ENCODE measurements at regions not wholly inside any gene's neighbourhood (a gene's known extent, or its start where the extent isn't known, plus 50 kb on each side); places are given as distances from the start of the nearest gene placed in this dataset.

DNA sequence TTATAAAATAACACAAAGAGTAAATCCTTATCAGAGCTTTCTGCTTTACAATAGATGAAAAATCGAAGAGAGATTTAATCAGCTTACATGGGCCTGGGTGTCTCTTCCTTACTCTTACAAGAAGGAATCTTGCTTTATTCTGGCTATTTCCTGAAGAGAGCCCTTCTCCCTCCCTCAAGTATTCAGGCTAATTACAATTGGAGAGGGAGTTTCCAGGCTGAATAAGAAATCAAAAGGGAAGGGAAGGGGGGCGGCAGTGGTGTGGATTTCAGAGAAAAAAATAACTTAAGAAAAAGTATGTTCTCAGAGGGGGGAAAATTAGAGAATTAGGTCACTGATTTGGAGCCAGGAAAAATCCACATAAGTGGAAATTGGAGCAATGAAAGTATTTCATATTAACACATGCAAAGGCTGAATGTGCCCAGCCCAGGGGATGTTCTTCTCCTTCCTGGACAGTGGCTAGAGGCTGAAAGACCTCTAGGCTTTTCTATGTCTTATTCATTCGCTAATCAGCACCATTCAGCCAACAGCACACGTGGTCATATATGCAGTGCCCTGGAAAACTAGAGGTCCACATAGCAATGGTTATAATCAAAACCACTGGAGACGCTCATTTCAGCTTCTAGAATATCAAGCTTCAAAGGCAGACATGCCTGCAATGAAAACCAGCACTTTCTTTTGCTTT, 158.9 kb upstream of the BTG1 start:
- no peak overlapping the region for H3K4me3 ChIP-seq (ENCODE audit: low read length)
- TF ChIP-seq ZNF274 (IDR thresholded peaks at IDR 0.05; ENCODE audit: low read depth, low read length): no peak

DNA sequence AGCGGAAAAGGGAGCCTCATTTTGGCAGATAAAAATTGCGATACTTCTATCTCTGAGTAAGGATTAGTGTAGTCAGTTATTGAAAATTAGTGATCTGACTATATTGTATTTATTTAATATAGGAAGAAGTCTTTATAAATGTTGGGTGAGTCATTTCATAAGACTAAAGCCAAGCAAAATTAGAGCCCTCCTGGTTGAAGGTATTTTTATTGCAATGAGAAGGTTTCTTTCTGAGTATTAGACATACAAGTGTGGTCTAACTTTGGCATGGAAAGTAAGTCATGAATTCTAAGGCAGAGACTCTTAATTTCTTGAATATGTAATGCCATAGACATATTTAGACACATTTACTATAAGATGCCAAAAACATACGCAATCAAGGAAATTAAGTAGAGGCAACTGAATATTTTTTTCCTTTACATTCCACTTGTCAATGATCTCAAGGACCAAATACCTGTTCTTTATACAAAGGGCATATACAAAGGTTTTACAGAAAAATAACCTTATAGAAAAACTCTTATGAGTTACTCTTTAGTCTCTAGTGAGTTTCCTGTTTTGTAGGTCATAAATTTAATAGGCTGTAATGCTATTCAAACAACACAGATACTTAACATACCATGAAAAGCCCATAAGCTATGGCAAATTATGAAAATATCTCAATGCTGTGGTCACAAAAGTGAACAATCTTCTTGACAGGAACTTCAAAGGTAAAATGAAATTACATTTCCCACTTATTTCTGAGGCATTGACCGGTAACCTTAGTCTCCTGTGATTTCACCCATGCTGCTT, 156.6 kb upstream of the BTG1 start:
- TF ChIP-seq ZNF274 (IDR thresholded peaks at IDR 0.05; ENCODE audit: low read depth, low read length): no peak
- no peak overlapping the region for H3K4me3 ChIP-seq (ENCODE audit: low read length)

DNA sequence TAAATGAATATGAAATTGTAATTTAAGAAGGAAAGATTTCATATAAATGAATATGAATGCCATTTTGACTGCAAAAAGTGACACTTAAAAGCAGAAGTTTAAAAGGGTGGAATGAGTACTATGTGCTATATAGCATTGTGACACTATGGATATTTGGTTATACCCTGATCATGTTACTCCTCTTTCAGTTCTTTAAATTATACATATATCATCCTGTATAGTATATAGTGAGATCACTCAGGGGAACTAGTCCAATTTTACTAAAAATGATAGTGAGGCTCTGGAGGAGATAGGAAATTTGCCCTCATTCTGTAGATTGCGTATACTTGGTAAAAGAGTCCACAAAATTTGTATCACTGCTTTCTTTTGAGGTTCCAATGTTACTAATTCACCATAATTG, 155.7 kb upstream of the BTG1 start:
- H3K4me3 ChIP-seq (ENCODE audit: low read length): no peak overlapping the region
- TF ChIP-seq ZNF274 (IDR thresholded peaks at IDR 0.05; ENCODE audit: low read depth, low read length): no peak

DNA sequence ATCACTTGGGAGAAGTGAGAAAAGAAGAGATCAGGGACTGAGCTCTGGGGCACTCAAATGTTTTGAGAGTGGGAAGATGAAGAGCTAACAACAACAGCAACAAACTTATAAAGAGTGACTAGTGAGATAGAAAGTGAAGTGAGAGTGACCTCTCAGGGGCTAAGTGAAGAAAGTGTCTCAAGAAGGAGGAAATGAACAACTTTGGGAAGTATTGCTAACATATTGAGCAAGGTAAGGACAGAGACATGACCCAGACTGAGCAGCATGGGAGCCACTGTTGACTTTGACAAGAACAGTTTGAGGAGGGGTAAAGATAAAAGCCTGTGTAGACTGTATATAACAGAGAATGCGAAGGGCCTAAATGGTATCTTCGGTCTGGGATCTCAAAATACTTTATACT, 155.1 kb upstream of the BTG1 start:
- no peak for TF ChIP-seq ZNF274 (IDR thresholded peaks at IDR 0.05; ENCODE audit: low read depth, low read length)
- H3K4me3 ChIP-seq (ENCODE audit: low read length): no peak overlapping the region

DNA sequence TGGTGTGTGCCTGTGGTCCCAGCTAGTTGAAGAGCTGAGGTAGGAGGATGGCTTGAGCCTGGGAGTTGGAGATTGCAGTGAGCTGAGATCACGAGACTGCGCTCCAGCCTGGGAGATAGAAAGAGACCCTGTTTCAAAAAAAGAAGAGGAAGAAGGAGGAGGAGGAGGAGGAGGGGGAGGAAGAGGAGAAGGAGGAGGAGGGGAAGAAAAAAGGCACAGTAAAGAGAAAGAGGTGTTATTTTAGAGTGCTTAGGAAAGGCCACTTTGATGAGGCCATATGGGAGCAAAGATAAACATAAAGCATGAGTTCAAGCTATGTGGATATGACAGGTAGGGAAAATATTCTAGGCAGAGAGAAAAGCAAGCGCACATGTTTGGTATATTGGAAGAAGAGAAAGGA, 154.1 kb upstream of the BTG1 start:
- no peak for TF ChIP-seq ZNF274 (IDR thresholded peaks at IDR 0.05; ENCODE audit: low read depth, low read length)

DNA sequence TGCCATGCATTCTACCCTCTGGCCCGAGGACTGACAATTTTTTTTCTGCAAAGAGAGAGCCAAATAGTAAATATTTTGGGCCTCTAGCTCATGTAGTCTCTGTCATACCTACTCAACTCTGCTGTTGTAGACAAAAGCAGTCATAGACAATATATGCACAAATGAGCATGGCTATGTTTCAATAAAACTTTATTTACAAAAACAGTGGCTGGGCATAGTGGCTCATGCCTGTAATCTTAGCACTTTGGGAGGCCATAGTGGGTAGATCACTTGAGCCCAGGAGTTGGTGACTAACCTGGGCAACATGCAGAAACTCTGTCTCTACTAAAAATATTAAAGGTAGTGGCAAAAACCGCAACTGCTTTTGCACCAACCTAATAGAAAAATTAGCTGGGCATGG, 153.7 kb upstream of the BTG1 start:
- TF ChIP-seq ZNF274 (IDR thresholded peaks at IDR 0.05; ENCODE audit: low read depth, low read length): no peak
- no peak overlapping the region for H3K4me3 ChIP-seq (ENCODE audit: low read length)

More for the DNA sequence above, 154.1 kb upstream of the BTG1 start:
- no peak overlapping the region for H3K4me3 ChIP-seq (ENCODE audit: low read length)

DNA sequence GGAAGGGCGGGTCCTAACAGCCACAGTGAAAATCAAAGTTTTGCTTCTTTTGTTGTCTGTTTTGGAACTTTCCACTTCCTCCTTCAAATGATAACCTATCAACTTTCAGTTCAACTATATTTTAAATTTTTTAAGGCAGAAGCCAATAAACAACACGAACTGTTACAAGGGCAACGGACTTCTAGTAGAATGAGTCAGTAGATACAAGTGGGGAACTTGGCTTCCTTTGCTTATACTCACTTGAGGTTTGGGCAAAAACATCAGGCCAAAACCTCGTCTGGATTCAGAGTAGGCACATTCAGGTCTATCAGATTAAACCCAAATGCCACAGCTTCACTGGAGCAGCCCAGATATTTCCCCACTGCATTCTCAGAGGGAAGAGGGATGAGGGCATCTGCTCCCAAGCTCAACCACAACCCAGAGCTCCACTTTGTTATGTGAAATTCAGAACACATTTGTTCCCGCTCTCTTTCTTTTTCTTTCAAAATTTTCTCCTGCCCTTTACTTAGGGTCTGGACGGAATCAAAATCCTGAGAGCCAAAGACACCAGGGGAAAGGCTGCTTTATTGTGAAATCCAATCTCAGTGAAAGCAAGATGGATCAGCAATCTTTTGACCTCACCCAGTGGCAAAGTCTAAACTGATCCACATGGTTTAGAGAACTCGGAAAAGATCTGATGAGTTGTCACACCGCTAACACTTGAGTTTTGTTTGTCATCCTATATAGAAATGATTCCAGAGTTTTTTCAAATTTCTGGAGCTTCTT, 152.5 kb upstream of the BTG1 start:
- no peak for TF ChIP-seq ZNF274 (IDR thresholded peaks at IDR 0.05; ENCODE audit: low read depth, low read length)
- H3K4me3 ChIP-seq (ENCODE audit: low read length): no peak overlapping the region

DNA sequence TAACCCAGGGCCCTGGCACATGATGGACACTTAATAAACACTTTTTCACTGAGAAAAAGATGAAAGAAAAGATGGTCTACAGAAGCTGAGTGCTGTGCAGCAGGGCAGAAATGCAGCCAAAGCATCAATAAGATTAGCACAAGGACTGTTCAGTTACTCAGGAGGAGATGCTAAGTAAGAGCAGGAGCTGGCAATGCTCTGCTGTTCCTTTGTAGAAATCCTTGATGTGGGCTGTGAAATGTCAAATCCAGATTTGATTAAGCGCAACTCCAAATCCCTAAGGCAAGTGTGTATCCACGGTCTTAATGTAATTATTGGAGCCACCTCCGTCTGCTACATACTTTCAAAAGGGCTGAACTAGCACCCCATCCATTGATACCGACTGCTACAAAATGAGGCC, 151.8 kb upstream of the BTG1 start:
- TF ChIP-seq ZNF274 (IDR thresholded peaks at IDR 0.05; ENCODE audit: low read depth, low read length): no peak
- H3K4me3 ChIP-seq (ENCODE audit: low read length): no peak overlapping the region

DNA sequence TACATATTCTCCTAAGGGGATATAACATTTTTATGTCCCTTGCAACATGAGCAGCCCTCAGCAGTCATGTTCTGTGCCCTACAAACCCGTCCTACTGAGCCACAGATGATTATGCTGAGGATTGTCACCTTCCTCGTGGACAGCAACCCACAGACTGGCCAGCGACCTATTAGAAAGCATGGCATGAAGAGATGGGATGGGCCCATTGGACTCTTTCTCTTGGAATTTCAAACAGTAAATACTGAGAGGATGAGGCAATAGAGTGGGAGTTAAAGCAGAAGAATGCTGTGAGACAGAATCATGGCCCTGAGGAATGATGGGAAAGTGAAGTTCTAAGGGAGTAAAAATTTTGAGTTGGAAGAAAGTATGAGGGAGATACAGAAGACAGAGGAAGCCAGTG, 149.9 kb upstream of the BTG1 start:
- H3K4me3 ChIP-seq (ENCODE audit: low read length): no peak overlapping the region

DNA sequence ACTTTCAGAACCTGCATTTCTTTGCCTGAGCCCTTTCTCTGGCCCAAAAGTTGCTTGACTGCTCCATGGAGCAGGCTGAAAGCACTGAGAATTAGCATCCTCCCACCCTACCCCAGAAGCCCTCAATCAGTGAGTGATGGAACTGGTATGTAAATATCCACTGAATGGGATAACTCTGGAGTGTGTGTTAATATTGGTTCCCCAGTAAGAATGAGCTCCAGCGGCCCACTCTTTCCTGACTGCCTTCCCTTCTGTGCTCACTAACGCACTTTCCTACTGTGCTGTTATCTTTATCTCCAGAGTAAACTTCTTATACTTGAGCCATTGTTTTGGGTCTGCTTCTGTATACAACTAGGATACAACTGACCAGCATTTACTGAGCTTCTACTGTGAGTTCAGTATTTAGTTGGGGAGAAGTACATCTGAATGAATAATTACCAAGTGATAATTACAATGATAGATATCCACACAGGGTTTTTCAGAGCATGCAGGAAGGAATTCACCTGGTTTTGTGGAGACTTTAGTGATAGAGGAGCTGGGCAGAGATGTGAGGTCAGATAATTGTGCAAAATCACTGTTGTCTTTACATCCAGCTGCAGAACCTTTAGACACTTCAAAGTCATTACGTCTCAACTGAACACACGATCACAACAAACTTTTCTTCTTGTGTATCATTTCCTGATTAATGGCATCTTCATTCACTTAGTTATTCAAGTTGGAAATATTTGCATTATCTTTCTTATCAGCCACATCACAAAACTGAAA, 149.2 kb upstream of the BTG1 start:
- no peak for TF ChIP-seq ZNF274 (IDR thresholded peaks at IDR 0.05; ENCODE audit: low read depth, low read length)
- no peak overlapping the region for H3K4me3 ChIP-seq (ENCODE audit: low read length)

More for the DNA sequence above, 149.9 kb upstream of the BTG1 start:
- TF ChIP-seq ZNF274 (IDR thresholded peaks at IDR 0.05; ENCODE audit: low read depth, low read length): no peak

DNA sequence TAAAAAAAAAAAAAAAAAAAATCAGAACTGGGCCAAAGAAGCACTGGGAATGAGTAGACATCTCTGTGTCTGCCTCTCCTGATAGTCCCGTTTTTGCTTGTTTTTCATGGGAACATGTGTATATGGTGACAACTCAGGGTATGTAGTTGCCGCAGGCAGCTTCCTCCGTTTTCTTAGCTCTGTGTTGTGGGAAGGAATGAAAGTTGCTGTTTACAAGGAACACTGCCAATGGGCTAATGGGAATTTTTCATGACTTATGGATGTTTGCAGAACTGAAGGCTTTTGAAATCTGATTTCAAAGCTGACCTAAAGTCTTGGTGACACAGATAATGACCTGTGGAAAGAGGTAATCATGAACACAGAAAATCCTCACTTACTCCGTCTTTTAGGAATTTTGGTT, 146.4 kb upstream of the BTG1 start:
- no peak for TF ChIP-seq ZNF274 (IDR thresholded peaks at IDR 0.05; ENCODE audit: low read depth, low read length)

DNA sequence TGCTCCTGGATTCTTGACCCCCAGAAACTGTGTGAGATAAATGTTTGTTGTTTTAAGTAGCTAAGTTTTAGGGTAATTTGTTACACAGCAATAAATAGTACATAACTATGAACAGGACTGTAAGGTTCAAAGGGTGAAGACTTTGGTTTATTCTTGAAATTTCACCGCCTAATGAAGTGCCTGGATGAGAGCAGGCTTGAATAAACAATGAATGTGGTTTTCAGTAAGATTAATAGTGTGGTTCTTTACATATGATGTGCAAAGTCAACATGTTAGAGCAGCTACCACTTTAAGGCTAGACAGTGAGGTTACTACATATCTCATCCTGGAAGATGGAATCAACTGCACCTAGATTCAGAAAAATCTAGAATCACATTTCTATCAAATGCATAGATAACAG, 145.2 kb upstream of the BTG1 start:
- no peak for TF ChIP-seq ZNF274 (IDR thresholded peaks at IDR 0.05; ENCODE audit: low read depth, low read length)
- H3K4me3 ChIP-seq (ENCODE audit: low read length): no peak overlapping the region

More for the DNA sequence above, 146.4 kb upstream of the BTG1 start:
- no peak overlapping the region for H3K4me3 ChIP-seq (ENCODE audit: low read length)

DNA sequence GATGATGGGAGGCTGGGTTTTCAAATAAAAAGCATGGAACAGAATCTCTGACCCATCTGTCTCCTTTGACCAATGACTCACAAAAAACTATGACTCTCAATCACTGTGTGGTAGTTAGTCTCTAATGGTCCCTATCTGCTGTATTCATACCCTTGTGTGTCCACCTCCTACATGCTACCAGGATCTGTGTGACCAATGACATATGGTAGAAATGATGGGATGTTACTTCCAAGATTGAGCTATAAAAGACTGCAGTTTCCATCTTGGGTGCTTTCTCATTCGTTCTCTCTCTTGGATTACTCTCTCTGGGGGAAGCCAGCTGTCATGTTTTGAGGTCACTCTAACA, 144.7 kb upstream of the BTG1 start:
- no peak overlapping the region for H3K4me3 ChIP-seq (ENCODE audit: low read length)
- TF ChIP-seq ZNF274 (IDR thresholded peaks at IDR 0.05; ENCODE audit: low read depth, low read length): no peak

Measured in GM08714 (cell line).